CD4-positive, alpha-beta T cell treated with Interleukin-6 at 100 ng/mL for 8 hours (primary cell): ENCODE measurements at regions not wholly inside any gene's neighbourhood (a gene's known extent, or its start where the extent isn't known, plus 50 kb on each side); places are given as distances from the start of the nearest gene placed in this dataset.
"Not testable (repeated sequence)": the region's sequence is repeated elsewhere in the genome, so short reads cannot be mapped to it uniquely, and the experiment has no call there.

ENCODE experiments used
- DNase-seq: peaks from one replicate; pipeline ENCODE4 v3.0.0-alpha.2; 2020; ENCODE audit warnings: mixed read lengths, low spot score

DNA sequence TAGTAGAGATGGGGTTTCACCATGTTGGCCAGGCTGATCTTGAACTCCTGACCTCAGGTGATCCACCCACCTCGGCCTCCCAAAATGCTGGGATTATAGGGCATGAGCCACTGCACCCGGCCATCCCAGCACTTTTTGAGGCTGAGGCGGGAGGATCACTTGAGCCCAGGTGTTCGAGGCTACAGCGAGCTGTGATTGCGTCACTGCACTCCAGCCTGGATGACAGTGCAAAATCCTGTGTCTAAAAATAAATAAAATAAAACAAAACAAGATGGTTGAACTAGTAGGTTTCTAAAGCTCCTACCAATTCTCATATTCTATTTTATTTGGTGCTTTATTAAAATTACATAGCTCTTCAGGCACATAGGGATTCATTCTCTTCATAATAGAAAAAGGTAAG, 890.3 kb upstream of the AUTS2 start:
- no peak for DNase-seq

DNA sequence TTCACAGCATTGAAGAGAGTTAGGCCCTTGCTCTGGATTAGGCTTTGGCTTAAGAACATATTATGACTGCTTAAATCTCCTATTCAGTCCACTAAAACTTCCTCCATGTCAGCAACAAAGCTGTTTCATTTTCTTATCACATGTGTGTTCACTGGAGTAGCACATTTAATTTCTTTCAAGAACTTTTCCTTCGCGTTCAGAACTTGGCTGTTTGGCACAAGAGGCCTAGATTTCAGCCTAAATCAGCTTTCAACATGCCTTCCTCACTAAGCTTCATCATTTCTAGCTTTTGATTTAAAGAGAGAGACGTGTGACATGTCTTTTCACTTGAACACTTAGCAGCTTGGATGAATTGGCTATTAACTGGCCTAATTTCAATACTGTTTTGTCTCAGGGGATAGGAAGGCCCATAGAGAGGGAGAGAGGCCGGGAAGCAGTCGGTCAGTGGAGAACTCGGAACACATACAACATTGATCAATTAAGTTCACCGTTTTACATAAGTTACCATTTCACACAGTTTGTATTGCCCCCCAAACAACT, 885.2 kb upstream of the AUTS2 start:
- DNase-seq = no peak

DNA sequence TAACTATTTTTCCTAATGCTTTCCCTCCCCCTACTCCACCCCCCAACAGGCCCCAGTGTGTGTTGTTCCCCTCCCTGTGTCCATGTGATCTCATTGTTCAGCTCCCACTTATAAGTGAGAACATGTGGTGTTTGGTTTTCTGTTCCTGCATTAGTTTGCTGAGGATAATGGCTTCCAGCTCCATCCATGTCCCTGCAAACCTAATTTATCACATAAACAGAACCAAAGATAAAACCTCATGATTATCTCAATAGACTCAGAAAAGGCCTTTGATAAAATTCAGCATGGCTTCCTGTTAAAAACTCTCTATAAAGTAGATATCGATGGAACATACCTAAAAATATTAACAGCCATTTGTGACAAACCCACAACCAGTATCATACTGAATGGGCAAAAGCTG, 884.1 kb upstream of the AUTS2 start:
- not testable (repeated sequence) for DNase-seq

DNA sequence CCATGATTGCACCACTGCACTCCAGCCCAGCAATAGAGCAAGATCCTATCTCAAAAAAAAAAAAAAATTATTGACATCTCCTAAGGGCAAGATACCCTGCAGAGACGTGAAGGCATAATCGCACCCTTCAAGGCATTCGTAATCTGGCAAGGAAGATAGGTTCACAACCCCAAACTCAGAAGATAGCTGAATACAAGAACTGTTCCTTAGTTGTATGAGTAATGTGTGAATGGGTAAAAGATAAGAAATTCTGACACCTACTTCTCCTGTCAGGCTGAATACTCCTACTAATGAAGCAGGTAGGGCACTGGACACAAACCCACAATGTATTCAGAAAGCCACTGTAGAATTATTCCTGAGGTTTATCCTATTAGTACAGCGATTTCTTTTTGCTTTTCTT, 882.4 kb upstream of the AUTS2 start:
- DNase-seq = no peak

- DNase-seq = no peak
Measured at GRCh38 chr7:68717176-68717575, 881.1 kb upstream of the AUTS2 start.

GRCh38 chr7:68718097-68718551, 880.2 kb upstream of the AUTS2 start:
- no peak for DNase-seq

DNA sequence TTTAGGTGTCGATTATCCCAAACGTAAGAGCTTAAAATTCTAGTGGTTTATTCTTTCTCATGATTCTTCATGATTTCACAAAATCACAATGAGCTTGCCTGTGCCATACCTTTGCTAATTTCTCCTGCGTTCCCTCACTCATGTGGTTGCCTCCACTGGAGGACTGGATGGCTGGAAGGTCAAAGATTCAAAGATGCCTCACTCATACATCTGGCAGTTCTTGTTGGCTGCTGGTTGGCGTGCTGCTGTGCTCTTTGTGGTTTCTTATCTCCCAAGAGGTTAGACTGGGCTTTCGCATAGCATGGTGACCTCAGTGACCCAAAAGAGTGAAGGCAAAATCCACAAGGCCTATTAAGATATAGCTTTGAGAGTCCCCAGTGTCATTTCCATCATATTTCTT, 877.6 kb upstream of the AUTS2 start:
- DNase-seq = no peak

GRCh38 chr7:68722044-68722443, 876.2 kb upstream of the AUTS2 start:
- no peak for DNase-seq

DNA sequence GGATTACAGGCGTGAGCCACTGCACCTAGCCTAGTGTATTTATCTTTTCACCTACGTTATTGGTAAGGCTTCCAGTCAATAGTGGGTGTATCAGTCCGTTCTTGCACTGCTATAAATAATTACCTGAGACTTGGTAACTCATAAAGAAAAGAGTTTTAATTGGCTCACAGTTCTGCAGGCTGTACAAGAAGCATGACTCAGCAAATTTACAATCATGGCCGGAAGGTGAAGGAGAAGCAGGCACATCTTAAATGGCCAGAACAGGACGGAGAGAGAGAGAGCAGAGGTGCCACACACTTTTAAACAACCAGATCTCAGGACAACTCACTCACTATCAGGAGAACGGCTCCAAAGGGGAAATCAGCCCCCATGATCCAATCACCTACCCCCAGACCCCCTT, 873.3 kb upstream of the AUTS2 start:
- DNase-seq = no peak

GRCh38 chr7:68725843-68726785, 872.2 kb upstream of the AUTS2 start:
- no peak for DNase-seq

- not testable (repeated sequence) for DNase-seq
Measured at GRCh38 chr7:68728720-68729119, 869.6 kb upstream of the AUTS2 start.

DNA sequence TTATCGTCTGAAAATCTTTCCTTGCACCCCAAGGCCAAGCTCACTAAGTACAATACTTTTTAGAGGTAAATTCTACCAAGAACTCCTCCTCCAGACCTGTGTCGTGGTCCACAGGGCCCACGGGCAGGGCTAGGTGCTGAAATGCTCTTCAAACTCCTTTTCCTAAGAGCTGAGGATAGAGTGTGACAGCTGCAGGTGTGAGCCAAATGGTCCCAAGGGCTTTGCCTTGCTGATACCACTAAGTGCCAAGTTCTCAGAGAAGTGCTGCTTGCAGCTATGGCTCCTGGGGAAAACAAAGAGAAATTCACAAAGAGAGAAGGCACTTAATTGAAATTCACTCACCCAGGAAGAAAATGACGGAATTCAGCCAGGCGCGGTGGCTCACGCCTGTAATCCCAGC, 868.9 kb upstream of the AUTS2 start:
- DNase-seq = no peak

GRCh38 chr7:68730194-68730593, 868.1 kb upstream of the AUTS2 start:
- DNase-seq = no peak

DNA sequence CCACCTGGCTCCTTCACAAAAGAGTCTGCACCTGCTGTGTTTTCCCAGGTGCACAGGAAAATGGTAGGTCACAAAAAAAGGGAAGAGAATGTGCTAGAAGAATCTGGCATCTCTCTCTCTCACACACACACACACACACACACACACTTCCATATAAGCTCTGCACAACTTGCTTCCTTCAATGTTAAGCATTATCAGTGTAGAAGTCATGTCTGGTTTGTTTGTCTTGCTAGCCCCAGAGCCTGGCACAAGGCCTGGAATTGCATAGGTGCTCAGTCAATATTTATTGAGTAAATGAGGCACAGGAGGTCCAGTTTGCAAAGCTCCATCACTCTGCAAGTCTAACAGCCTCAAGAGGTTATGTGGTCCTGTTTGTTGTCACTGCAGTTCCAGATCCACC, 867.3 kb upstream of the AUTS2 start:
- DNase-seq = no peak

- DNase-seq = no peak
Measured at GRCh38 chr7:68733219-68734153, 864.8 kb upstream of the AUTS2 start.

DNA sequence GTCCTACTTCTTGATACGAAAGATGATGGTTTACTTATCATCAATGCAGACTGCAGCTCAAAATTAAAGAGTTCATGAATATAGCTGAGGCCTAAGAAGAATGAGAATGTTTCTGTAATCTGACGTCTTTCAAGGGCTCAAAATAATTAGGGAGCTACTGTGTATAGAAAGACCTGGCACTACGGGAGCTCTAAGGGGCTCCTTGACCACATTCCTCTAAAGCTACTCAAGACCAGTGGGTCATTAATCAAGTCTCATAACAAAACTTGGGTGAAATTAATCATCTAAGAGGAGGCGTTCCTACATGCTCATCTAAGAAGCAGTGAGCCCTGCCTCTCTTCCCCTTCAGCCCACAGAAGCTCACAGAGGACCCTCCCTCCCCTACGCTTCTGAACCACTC, 863.8 kb upstream of the AUTS2 start:
- DNase-seq = no peak

GRCh38 chr7:68739306-68739705, 859.0 kb upstream of the AUTS2 start:
- no peak for DNase-seq

GRCh38 chr7:68744036-68744435, 854.2 kb upstream of the AUTS2 start:
- DNase-seq = no peak

DNA sequence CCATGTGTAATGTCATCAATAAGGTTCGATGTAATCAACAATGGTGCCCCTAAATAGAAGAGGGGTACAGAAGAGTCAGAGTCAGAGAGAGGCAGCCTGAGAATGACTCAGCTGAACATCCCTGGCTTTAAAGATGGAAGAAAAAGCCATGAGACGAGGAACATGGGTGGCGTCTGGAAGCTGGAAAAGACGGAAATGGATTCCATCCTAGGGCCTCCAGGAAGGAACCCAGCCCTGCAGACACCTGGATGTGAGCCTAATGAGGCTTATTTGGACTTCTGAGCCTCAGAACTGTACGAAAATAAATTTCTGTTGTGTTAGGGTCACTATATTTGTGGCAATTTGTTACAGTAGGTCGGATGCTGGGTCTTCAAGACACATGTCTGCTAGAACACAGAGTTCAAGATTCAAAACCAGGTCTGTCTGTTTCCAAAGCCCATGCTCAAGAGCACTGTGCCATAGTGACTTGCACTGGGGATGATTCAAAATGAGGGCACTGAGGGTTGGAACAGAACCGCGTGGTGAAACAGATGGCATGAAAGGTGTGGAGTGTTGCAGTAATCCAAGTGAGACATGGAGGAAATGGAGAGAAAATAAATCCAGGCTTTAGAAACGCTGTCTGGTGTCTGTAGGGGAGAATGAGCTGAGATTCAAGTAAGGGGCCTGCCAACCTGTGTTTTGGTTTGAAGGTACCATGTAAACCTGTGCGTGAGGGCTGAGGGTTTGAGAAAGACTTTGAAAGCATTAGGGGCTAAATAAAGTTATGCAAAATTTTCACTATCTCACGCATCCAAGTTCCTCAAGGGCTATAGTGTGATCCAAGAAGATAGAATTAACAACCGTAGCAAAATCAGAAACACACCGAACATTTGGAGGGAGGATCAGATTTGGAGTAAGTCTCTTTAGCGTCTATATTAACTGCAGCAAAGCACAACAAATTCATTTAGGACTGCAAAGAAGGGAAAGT, 849.1 kb upstream of the AUTS2 start:
- no peak for DNase-seq

DNA sequence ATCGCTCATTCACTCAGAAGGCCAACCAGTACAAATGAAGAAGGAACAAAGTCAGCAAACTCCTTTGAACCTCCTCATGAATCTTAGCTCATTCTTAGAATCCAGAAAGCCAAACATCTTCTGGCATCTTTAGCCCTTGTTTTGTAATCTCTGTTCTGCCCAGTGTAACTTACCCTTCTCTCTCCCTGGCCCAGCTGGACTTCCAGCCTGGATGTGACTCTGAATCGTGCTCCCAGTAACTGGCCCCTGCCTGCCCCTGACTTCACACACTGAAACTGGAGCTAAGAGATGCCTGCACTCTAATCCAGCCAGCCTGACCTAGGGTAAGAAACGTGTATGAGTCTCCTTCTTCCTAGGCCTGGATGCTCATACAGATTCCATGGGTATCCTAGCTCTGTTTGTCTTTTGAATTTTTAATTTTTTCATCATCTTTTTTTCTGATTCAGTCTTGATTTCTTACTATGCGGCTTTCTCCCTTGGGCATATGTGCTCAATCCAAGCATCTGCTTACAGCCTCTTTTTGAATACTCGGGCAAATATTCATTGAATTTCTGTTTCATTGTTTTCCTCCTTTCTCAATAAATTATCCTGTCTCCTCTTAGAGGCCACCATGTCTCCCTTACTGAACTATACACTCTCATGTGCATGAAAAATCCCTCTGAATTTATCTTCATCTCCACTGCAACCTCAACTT, 845.6 kb upstream of the AUTS2 start:
- no peak for DNase-seq

DNA sequence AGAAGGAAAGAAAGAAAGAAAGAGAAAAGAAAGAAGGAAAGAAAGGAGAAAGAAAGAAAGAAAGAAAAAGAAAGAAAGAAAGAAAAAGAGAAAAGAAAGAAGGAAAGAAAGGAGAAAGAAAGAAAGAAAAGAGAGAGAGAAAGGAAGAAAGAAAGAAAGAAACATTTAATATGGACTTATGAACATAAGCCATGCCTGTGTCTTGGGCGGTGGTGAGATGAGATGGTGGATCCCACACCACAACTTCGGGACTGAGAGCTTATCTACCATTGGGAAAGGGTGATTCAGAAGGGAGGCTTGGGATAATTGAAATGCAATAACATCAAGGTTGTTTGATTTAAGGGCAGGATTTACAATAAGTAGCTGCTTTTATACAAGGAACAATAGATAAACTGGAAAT, 843.9 kb upstream of the AUTS2 start:
- no peak for DNase-seq
